ENCODE measurements at regions not wholly inside any gene's neighbourhood (a gene's known extent, or its start where the extent isn't known, plus 50 kb on each side); places are given as distances from the start of the nearest gene placed in this dataset.
A peak's percentile ranks its signal among the peaks of the same experiment; 100 is the strongest.
"Not testable (repeated sequence)": the region's sequence is repeated elsewhere in the genome, so short reads cannot be mapped to it uniquely, and the experiment has no call there.

DNA sequence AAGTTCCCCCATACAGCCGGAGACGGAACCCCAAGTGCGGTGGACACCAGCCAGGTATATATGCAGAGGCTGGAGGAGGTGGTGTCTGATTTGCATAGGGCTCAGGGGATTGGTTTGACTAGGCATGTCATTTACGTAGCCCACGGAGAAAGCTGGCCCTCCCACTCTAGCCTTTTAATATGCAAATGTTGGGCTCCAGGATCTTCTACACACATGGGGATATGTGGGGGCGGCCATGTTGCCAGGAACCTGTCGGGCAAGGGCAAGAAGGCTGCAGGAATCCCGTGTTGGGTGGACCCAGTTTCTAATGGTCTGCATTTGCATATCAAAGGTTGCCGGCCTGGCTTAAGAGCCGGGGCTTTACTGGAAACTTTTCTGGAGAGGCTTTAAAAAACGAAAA is 57.4 kb downstream of the FTHL17 start:
- DNase-seq (ENCODE audit: low read depth in 1 of 2, low spot score in 1 of 2), result peak in 1 of 2 experiments; percentile 20
- in situ Hi-C loops (cut with HindIII; ENCODE audit: low pct_unique_long_range_greater_than_20kb, low sequenced_read_pairs), result not testable (repeated sequence)

DNA sequence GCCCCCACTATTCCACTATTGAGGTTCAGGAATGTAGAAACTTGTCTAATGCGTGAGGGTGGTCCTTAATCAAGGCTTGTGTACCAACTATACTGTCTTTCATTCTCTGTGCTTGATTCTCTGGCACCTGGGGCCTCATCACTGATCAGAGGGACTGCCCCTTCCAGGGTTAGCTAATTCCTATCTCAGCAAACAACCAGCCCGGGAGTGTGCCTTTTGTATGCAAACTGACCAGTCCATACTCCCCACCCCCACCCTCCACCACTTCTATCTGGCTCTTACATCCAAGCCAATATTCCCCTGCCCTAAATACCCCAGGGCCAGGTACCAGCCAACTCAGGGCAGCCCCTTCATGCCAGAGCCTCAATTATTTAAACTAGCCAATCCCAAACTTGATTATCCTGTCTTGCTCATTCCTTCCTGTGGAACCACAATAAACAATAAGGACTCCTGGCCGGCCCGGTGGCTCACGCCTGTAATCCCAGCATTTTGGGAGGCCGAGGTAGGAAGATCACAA is 59.3 kb downstream of the FTHL17 start:
- DNase-seq (ENCODE audit: low read depth in 1 of 2, low spot score in 1 of 2), result no peak
- in situ Hi-C loops (cut with HindIII; ENCODE audit: low pct_unique_long_range_greater_than_20kb, low sequenced_read_pairs), result no loop called here
- TF ChIP-seq JUND (IDR thresholded peaks at IDR 0.05; ENCODE audit: low read depth), result no peak

DNA sequence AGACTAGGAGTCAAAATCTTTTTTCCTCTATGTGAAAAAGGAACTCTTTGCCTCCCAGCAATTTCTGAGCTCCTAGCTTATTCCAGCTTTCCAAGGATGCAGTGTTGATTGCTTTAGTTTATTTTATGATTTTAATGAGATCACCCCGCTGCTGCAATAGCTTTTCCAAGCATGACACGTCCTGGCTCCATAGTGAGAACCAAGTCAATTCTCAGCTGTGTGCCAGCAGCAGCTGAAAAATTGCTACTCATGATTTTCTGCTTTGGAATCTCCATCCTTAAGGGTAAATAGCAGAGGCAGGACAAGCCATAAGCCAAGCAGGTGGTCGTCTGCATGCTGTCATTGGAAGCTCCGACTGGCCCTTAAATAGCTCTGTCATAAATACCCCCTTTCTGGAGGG is 64.5 kb downstream of the FTHL17 start:
- in situ Hi-C loops (cut with HindIII; ENCODE audit: low pct_unique_long_range_greater_than_20kb, low sequenced_read_pairs), result no loop called here
- DNase-seq (ENCODE audit: low read depth in 1 of 2, low spot score in 1 of 2), result no peak
- TF ChIP-seq JUND (IDR thresholded peaks at IDR 0.05; ENCODE audit: low read depth), result no peak

DNA sequence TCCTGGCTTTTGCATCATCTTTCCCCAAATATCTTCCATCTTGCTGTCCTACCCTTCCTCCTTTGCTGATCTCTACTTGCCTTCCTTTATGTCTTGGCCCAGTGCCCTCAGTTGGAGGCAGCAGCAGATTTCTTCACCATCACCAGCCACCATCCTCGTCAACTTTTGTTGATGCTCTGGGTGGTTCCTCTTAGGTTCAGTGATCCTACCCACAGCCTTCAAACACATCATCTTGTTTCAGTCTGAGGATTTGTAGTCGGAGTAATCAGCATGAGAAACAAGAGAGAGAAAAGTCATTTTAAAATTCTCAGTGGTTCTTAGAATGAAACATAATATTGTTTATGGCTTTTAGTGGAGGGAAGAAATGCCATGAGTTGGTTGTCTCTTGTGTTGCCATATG is 65.8 kb downstream of the FTHL17 start:
- TF ChIP-seq JUND (IDR thresholded peaks at IDR 0.05; ENCODE audit: low read depth), result no peak

DNA sequence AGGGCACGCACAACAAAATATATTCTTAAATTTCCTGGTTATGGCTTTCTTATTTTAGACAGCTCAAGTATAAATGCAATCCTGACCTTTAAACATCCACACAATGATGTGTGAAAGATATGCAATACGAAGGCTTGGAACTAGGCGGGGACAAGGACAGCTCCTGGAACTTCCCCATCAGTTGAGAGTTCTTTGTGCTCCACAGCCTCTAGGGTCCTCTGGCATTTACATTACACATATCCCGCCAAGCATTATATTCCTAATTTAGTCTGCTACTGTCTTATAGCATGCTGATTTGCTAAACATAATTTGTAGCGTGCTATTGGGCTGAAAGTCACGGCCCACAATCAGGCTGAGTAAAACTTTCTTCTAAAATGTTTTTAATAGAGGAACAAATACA is 74.4 kb downstream of the FTHL17 start:
- no peak for TF ChIP-seq JUND (IDR thresholded peaks at IDR 0.05; ENCODE audit: low read depth)
- no peak for DNase-seq (ENCODE audit: low read depth in 1 of 2, low spot score in 1 of 2)
- in situ Hi-C loops (cut with HindIII; ENCODE audit: low pct_unique_long_range_greater_than_20kb, low sequenced_read_pairs), result no loop called here

More for the DNA sequence above, 65.8 kb downstream of the FTHL17 start:
- in situ Hi-C loops (cut with HindIII; ENCODE audit: low pct_unique_long_range_greater_than_20kb, low sequenced_read_pairs), result no loop called here
- DNase-seq (ENCODE audit: low read depth in 1 of 2, low spot score in 1 of 2), result no peak

DNA sequence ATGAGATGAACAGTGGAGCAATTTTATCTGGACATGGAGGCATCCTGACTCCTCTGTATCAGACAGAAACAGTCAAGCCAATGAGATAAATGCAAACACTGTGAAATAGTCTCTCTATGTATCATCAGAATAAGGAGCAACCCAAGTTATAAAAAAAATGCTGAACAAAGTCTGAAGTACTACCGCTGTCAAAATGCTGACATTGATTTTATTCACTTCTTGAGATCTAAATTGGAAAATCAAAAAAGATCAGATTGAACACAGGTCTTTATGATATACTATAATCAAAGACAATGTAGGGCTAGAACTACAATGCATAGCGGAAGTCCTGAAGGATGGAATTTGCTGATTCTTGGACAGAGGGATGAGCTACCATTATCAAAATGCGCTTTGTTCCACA is 76.1 kb downstream of the FTHL17 start:
- DNase-seq (ENCODE audit: low read depth in 1 of 2, low spot score in 1 of 2), result no peak
- no peak for TF ChIP-seq JUND (IDR thresholded peaks at IDR 0.05; ENCODE audit: low read depth)
- in situ Hi-C loops (cut with HindIII; ENCODE audit: low pct_unique_long_range_greater_than_20kb, low sequenced_read_pairs), result no loop called here

DNA sequence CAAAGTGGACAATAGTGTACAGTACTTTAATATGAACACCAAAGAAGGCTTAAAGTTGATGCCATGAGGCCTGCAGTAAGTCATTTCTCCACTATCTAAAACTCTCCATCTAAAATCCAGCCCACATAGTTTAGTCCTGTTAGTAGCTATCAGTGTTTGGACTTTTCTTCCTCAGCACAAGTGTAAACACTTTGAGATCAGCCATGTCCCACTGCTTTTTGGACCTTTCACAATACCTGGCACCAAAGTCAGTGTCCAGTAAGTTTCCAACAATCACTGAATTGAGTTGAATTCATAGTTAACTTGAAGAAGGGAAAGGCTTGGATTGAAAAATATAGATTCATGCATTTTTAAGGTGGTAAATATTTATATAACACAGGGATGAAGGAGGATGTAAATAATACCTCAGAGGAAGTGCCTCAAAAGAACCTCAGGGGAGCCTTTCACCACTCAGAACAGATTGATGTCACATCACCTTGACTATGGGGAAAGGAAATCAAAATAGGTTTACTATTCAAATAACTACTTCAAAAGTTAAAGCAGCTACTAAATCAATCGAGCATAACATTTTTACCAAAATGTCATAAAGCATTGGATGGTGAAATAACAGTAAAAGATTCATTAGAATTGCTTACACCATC is 76.7 kb downstream of the FTHL17 start:
- TF ChIP-seq JUND (IDR thresholded peaks at IDR 0.05; ENCODE audit: low read depth), result no peak
- DNase-seq (ENCODE audit: low read depth in 1 of 2, low spot score in 1 of 2), result no peak
- in situ Hi-C loops (cut with HindIII; ENCODE audit: low pct_unique_long_range_greater_than_20kb, low sequenced_read_pairs), result no loop called here

DNA sequence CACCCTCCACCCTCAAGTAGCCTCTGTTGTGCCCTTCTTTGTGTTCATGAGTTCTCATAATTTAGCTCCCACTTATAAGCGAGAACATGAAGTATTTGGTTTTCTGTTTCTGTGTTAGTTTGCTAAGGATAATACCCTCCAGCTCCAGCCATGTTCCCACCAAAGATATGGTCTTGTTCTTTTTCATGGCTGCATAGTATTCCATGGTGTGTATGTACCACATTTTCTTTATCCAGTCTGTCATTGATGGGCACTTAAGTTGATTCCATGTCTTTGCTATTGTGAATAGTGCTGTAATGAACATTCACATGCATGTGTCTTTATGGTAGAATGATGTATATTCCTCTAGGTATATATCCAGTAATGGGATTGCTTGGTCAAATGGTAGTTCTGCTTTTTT is 77.8 kb downstream of the FTHL17 start:
- in situ Hi-C loops (cut with HindIII; ENCODE audit: low pct_unique_long_range_greater_than_20kb, low sequenced_read_pairs); DNase-seq (ENCODE audit: low read depth in 1 of 2, low spot score in 1 of 2): not testable (repeated sequence)

DNA sequence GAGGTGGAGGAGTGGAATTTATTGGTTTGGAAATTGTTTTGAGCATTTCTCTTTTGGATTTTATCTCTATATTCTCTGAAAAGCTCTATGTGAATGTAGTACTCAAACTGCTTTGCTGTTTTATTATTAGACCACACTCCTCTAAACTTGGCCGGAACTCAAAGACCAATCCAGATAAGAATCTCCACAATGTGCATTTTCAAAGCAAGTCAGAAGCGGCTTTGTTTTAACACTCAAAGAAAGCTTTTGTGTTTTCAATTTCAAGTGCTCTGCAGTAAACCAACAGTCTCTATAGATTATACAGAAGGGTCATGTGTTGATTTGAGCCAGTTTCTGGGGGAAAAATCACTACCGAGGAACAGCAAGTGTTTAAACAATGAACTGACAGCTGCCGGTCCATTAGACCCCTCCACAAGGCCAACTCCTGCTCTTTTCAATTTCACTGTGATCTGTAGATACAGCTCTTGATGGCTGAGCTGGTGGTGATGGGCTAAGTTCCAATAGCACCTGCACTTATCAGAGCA is 79.4 kb downstream of the FTHL17 start:
- no peak for TF ChIP-seq JUND (IDR thresholded peaks at IDR 0.05; ENCODE audit: low read depth)
- no peak for DNase-seq (ENCODE audit: low read depth in 1 of 2, low spot score in 1 of 2)
- in situ Hi-C loops (cut with HindIII; ENCODE audit: low pct_unique_long_range_greater_than_20kb, low sequenced_read_pairs), result no loop called here

DNA sequence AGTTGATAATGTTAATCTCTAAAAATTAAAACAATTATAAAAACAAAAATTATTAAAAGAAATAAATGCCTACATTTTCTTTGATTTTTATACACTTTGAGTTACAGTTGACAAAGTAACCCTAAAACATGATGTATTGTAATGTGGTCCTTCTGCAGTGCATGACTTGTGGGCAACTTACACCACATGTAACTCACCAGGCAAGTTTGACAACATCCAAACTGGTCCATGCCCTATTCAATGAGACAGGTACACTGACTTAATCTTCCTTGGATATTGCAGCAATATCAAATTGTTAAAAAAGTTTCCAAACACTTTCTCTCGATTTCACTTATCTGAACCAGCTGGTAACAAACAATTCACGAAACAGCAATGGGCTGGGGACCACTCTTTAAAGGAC is 81.5 kb downstream of the FTHL17 start:
- no peak for TF ChIP-seq JUND (IDR thresholded peaks at IDR 0.05; ENCODE audit: low read depth)
- peak in 1 of 2 experiments; percentile 60 for DNase-seq (ENCODE audit: low read depth in 1 of 2, low spot score in 1 of 2)
- in situ Hi-C loops (cut with HindIII; ENCODE audit: low pct_unique_long_range_greater_than_20kb, low sequenced_read_pairs), result no loop called here

DNA sequence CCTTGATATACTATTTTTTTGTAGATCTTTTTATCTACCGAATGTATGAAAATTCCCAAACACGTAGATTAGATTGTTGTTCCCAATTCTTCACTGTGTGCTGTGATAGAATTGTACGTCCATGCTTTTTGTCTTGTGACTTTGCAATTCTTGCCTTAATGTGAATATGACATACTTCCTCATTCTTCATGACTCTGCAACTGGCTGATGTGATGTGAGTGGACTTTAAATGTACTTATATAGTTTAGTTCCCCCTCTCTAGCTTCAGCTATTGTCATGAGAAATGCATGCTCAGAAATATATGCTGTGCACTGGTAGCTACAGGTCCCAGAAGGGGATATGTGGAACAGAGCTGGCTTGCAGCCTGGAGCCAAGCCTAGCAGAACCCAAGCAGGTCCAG is 89.4 kb downstream of the FTHL17 start:
- in situ Hi-C loops (cut with HindIII; ENCODE audit: low pct_unique_long_range_greater_than_20kb, low sequenced_read_pairs), result no loop called here
- no peak for TF ChIP-seq JUND (IDR thresholded peaks at IDR 0.05; ENCODE audit: low read depth)
- DNase-seq (ENCODE audit: low read depth in 1 of 2, low spot score in 1 of 2), result no peak

DNA sequence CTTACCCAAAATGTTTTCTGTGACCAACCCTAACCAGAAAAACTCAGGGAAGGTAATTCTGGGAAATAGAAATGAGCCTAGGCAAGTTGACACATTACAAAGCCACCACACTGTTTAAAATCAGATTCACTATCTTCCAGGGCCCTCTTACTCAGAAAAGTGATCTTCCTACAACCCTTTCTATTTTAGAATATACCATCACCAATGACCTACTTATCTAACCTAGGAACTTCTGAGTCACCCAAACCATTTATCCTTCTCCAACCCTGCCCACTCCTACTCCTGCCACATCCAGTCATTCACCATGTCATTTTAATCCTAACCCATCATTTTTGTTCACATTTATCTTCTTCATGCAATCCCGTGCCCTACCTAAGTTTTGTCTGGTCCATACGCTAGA is 89.9 kb downstream of the FTHL17 start:
- TF ChIP-seq JUND (IDR thresholded peaks at IDR 0.05; ENCODE audit: low read depth), result no peak
- in situ Hi-C loops (cut with HindIII; ENCODE audit: low pct_unique_long_range_greater_than_20kb, low sequenced_read_pairs), result no loop called here
- no peak for DNase-seq (ENCODE audit: low read depth in 1 of 2, low spot score in 1 of 2)

DNA sequence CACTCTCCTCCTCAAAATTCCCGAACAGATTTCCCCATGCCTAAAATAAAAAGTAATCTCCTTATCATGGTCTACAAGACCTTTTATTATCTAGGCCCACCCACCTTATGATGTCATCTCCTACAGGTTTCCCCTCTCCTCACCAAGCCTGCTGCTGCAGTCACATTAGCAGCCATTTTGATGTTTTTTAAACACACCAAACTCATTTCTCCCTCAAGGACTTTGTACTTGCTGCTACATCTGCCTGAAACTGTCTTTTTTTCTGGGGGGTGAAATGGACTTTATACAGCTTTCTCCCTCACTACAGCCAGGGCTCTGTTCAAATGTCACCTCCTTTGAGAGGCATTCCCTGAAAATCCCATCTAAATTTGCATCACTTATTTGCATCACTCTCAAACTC is 90.2 kb upstream of the TAB3 start:
- in situ Hi-C loops (cut with HindIII; ENCODE audit: low pct_unique_long_range_greater_than_20kb, low sequenced_read_pairs), result no loop called here
- TF ChIP-seq JUND (IDR thresholded peaks at IDR 0.05; ENCODE audit: low read depth), result no peak
- no peak for DNase-seq (ENCODE audit: low read depth in 1 of 2, low spot score in 1 of 2)

DNA sequence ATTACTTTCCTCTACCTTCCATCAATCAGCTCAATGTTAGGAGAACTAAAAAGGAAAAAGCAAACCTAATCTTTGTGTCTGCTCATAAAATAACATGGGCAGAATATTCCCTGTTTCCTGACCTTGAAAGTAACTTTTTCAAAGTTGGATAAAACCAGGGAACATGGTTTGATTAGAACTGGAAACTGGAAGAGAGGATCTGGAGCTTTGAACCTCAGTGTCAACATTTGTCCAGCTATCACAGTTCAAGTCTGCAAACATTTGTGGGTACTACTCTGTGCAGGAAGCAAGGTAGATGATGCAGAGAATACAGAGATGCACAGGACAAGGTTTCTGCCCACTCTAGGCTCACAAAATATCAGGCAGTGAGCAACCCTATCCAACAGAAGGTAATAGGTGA is 86.4 kb upstream of the TAB3 start:
- DNase-seq (ENCODE audit: low read depth in 1 of 2, low spot score in 1 of 2), result no peak
- in situ Hi-C loops (cut with HindIII; ENCODE audit: low pct_unique_long_range_greater_than_20kb, low sequenced_read_pairs), result no loop called here
- no peak for TF ChIP-seq JUND (IDR thresholded peaks at IDR 0.05; ENCODE audit: low read depth)

Data from T47D (cell line).